ENCODE measurements at regions not wholly inside any gene's neighbourhood (a gene's known extent, or its start where the extent isn't known, plus 50 kb on each side); places are given as distances from the start of the nearest gene placed in this dataset.
A peak's percentile ranks its signal among the peaks of the same experiment; 100 is the strongest.

DNA sequence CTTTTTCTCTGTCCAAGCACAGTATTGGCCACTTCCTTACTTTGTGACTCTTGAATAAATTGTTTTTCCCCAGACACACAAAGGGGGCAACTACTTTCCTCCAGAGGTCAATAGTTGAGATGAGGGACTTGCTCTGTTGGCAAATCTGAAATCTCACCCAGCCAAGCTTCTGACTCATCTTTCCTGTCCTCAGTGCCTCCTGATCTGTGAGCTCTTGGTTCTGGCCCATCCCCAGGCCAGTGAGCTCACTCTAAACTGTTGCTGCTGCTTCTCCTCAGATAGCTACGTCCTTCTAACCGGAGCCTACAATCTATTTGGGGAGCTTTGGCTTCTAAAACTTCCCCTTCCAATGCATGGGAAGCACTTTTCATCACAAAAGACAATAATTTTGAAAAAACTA is 50.0 kb upstream of the NMD3 start:
- Histone ChIP-seq H3F3A (replicated peaks; ENCODE audit: insufficient read depth) (no peaks in the 10 kb centered on the region), H3K9me2 (no peaks in the 10 kb centered on the region), H4K20me1 (ENCODE audit: insufficient read depth) (no peaks in the 10 kb centered on the region), H3K4me3 (ENCODE audit: low read depth in 2 of 2, low read length in 1 of 2) (no peak overlapping the region), H2AFZ (ENCODE audit: low read depth) (no peak overlapping the region), H3K27ac (ENCODE audit: low read depth in 2 of 2, low read length in 1 of 2) (peak overlapping the region in 1 of 2 experiments; percentile 35; a peak in 2 of 4 replicates), H3K9me3 (no peaks in the 10 kb centered on the region), H3K4me2 (no peak overlapping the region), H3K27me3 (ENCODE audit: insufficient read depth) (no peaks in the 10 kb centered on the region), H3K9ac (no peak overlapping the region), H3K4me1 (ENCODE audit: control insufficient read depth in 1 of 2, insufficient read depth in 2 of 2, low read depth in 1 of 2, low read length in 1 of 2) (no peaks in the 10 kb centered on the region), H3K36me3 (replicated peaks in 1 of 2; ENCODE audit: control insufficient read depth in 1 of 2, insufficient read depth in 2 of 2, low read length in 1 of 2) (no peaks in the 10 kb centered on the region), H3K79me2 (ENCODE audit: insufficient read depth) (no peaks in the 10 kb centered on the region)
- ChIA-PET CTCF (interaction anchor here (0.7 kb wide), 1 partner anchor 11 kb away, joined by 3 read pairs; no protein-coding TSS in a partner anchor), POLR2A (no interaction called here)
- WGBS (ENCODE audit: low lambda C conversion rate), result 45% methylated on average over 2 of the region's 2 CpGs
- no peak for DNase-seq
- TF ChIP-seq FOSL2 (IDR thresholded peaks at IDR 0.05; ENCODE audit: borderline replicate concordance, low read depth) (peak; percentile 15; the same call in 1 of the 2 replicates), NFIC (IDR thresholded peaks at IDR 0.05; ENCODE audit: borderline replicate concordance) (0 out of 2 replicates have a peak, but pooled peaks have one; percentile 6), GABPA (IDR thresholded peaks at IDR 0.05; ENCODE audit: low read depth) (no peak), REST (IDR thresholded peaks at IDR 0.05; ENCODE audit: low read depth, low read length) (no peak), RXRA (IDR thresholded peaks at IDR 0.05; ENCODE audit: borderline replicate concordance, low read depth) (peak; percentile 17; the same call in 1 of the 2 replicates)
